Cardiac muscle cell (in vitro differentiated cells and primary cell): ENCODE measurements at regions not wholly inside any gene's neighbourhood (a gene's known extent, or its start where the extent isn't known, plus 50 kb on each side); places are given as distances from the start of the nearest gene placed in this dataset.

Experiments
- DNase-seq, 2 donors: peaks; one replicate each; pipeline versions ENCODE4 v3.0.0 to v3.0.0-alpha.2; 2010 to 2017; ENCODE audit warnings: low read depth in 1 of 2, low spot score in 1 of 2
- H3K27ac ChIP-seq: fragments of 200-600 bp; sonication (generic); 2 replicates; pipeline ENCODE4 v1.5.1; 2016
- H3K27me3 ChIP-seq: fragments of 200-600 bp; sonication (generic); 2 replicates; pipeline ENCODE4 v1.6.0; 2016; ENCODE audit warnings: control low read depth
- H3K36me3 ChIP-seq: fragments of 200-600 bp; sonication (generic); 2 replicates; pipeline ENCODE4 v1.5.1; 2016; ENCODE audit warnings: control low read depth
- H3K4me1 ChIP-seq: fragments of 200-600 bp; sonication (generic); 2 replicates; pipeline ENCODE4 v1.8.1; 2017; ENCODE audit warnings: low read depth, mild to moderate bottlenecking, mixed run types
- H3K4me3 ChIP-seq: fragments of 200-600 bp; sonication (generic); 2 replicates; pipeline ENCODE4 v1.5.1; 2016; ENCODE audit warnings: mild to moderate bottlenecking
- H3K9me3 ChIP-seq: fragments of 200-600 bp; sonication (generic); 2 replicates; pipeline ENCODE4 v1.5.1; 2017; ENCODE audit warnings: low read depth, mild to moderate bottlenecking, control low read depth
- TF ChIP-seq, protein P1 (sequence below): IDR thresholded peaks from 2 replicates; pipeline ENCODE4 v1.5.1; 2012; ENCODE audit warnings: low read depth, mild to moderate bottlenecking, low read length

- Histone ChIP-seq H3K4me3 (no peak overlapping the region), H3K36me3 (no peaks in the 10 kb centered on the region), H3K27me3 (no peaks in the 10 kb centered on the region), H3K27ac (no peak overlapping the region), H3K4me1 (no peaks in the 10 kb centered on the region), H3K9me3 (no peaks in the 10 kb centered on the region)
- TF ChIP-seq, protein P1, sequence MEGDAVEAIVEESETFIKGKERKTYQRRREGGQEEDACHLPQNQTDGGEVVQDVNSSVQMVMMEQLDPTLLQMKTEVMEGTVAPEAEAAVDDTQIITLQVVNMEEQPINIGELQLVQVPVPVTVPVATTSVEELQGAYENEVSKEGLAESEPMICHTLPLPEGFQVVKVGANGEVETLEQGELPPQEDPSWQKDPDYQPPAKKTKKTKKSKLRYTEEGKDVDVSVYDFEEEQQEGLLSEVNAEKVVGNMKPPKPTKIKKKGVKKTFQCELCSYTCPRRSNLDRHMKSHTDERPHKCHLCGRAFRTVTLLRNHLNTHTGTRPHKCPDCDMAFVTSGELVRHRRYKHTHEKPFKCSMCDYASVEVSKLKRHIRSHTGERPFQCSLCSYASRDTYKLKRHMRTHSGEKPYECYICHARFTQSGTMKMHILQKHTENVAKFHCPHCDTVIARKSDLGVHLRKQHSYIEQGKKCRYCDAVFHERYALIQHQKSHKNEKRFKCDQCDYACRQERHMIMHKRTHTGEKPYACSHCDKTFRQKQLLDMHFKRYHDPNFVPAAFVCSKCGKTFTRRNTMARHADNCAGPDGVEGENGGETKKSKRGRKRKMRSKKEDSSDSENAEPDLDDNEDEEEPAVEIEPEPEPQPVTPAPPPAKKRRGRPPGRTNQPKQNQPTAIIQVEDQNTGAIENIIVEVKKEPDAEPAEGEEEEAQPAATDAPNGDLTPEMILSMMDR, result no peak
- DNase-seq, result no peak
These were observed 1606.4 kb upstream of the TENM3 start for GRCh38 chr4:180636696-180637404.

- DNase-seq, result no peak
- TF ChIP-seq, protein P1, result no peak
- H3K4me3 ChIP-seq, result no peak overlapping the region
These were observed 1605.6 kb upstream of the TENM3 start for GRCh38 chr4:180637616-180638015.

GRCh38 chr4:180640193-180640592 is 1603.0 kb upstream of the TENM3 start:
- Histone ChIP-seq H3K4me3 (no peak overlapping the region), H3K27ac (no peak overlapping the region), H3K9me3 (no peaks in the 10 kb centered on the region), H3K36me3 (no peaks in the 10 kb centered on the region), H3K4me1 (no peaks in the 10 kb centered on the region), H3K27me3 (no peaks in the 10 kb centered on the region)
- DNase-seq, result no peak
- TF ChIP-seq, protein P1, result no peak

More at GRCh38 chr4:180637616-180638015, 1605.6 kb upstream of the TENM3 start:
- H3K36me3 ChIP-seq, result no peaks in the 10 kb centered on the region
- H3K4me1 ChIP-seq, result no peaks in the 10 kb centered on the region
- no peaks in the 10 kb centered on the region for H3K27me3 ChIP-seq
- H3K9me3 ChIP-seq, result no peaks in the 10 kb centered on the region
- H3K27ac ChIP-seq, result no peak overlapping the region

GRCh38 chr4:180641495-180641894 is 1601.7 kb upstream of the TENM3 start:
- Histone ChIP-seq H3K27ac (no peak overlapping the region), H3K4me3 (no peak overlapping the region), H3K9me3 (no peaks in the 10 kb centered on the region), H3K4me1 (no peaks in the 10 kb centered on the region), H3K27me3 (no peaks in the 10 kb centered on the region), H3K36me3 (no peaks in the 10 kb centered on the region)
- DNase-seq, result no peak
- TF ChIP-seq, protein P1, result no peak

DNA sequence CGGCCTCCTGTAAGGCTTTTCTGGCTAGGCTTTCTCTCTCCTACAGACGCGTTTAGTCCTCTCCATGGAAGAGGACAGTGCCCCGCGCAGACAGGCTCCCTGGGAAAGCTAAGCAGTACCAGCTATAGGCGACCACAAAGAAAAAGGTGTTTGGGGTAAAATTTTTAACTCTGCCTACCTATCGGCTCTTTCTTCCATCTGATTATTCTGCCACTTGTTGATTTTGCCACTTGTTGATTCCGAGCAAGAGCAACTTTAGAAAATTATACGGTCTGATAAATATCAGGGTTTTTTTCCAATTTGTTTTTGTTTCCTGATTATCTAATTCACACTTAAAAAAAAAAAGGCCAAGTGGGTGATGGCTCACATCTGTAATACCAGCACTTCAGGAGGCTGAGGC is 1600.5 kb upstream of the TENM3 start:
- Histone ChIP-seq H3K27ac (no peak overlapping the region), H3K9me3 (no peaks in the 10 kb centered on the region), H3K4me1 (no peaks in the 10 kb centered on the region), H3K27me3 (no peaks in the 10 kb centered on the region), H3K4me3 (no peak overlapping the region), H3K36me3 (no peaks in the 10 kb centered on the region)
- TF ChIP-seq, protein P1, result no peak
- no peak for DNase-seq
